Suppressor macrophage treated with lipopolysaccharide for 4 hours (primary cell): ENCODE measurements at regions not wholly inside any gene's neighbourhood (a gene's known extent, or its start where the extent isn't known, plus 50 kb on each side); places are given as distances from the start of the nearest gene placed in this dataset.

Experiments
- DNase-seq: peaks from one replicate; pipeline ENCODE4 v3.0.0-alpha.2; 2020

DNA sequence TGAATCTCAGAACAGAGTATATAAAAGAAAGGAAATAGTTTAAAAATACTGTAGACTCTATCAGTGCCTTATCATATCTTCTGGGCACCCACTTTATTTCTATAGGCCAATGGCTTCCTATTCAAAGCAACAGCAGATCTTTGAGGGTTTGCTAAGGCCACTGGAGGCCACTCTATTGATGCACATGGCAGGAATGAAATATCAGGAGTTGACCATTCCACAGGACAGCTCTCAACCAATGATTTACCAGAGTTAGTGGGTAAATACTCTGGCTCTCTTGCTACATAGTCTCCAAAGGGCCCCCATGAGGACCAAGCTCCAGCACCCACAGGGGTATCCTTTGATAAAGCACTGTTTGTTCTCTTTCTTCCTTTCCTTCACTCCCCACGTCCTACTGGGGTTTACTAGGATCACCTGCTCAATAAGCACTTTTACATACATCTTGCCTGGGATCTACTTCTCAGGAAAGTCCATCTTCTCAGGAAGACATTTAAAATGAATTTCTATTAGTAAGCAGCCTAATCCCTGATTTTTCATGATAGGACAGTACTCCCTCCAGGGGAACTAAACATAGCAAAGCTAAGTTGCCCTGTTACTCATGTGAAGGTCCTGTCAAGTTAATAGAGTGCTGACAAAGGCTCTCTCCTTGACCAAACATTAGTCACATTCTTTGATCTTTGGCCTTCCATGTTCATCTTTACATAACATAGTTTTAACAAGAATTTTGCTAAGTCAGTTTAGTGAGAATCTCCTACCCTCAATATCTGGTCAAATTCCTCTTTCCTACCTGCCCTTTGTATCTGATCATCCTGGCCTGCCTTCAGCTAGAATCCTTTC, 459.7 kb downstream of the GRXCR1 start:
- no peak for DNase-seq

- no peak for DNase-seq
These were observed 460.3 kb downstream of the GRXCR1 start for GRCh38 chr4:43352859-43353258.

DNA sequence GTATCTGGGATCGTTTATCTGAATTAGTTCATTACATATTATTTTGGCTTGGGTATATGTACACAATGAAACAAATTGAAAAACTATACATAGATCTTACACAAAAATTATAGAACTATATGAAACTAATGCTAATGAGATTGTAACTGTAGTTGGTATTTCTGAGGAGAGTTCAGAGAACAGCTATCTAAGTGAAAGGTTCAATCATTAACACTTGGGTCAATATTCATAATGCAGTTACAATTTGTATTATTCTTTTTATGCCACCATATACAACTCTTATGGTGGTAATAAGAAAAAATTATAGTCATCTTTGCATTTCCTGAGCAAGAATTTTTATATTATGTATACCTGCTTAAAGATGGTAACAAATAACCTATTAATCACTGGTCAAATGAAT, 461.0 kb downstream of the GRXCR1 start:
- DNase-seq: no peak

- no peak for DNase-seq
These were observed 464.3 kb downstream of the GRXCR1 start for GRCh38 chr4:43356786-43357185.

- no peak for DNase-seq
These were observed 464.9 kb downstream of the GRXCR1 start for GRCh38 chr4:43357252-43357974.

- no peak for DNase-seq
These were observed 467.8 kb downstream of the GRXCR1 start for GRCh38 chr4:43360296-43360695.

- no peak for DNase-seq
These were observed 470.5 kb downstream of the GRXCR1 start for GRCh38 chr4:43362875-43363636.

DNA sequence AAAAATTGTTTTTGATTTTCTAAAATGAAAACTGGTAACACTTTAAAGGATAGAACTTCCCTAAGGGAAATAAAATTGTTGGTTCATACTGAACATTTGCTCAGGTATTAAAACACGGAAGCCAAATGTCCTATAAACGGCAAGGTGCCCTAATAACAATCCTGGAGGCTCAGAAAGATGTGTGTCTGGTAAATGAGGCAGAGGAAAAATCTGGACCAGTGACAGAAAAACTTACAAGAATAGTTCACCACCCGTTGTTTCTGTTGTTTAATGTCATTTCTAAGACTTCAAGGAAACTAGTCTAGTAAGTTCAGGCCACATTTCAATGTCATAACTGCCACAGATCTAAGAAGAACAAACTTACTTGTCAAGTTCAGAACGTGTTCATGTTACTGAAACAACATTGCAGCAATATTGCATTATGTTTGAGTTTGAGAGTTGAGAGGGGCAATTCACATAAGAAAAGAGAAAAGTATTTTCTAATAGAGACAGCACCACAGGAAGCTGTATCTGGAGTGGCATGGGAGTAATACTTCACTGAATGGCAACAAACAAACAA, 476.6 kb downstream of the GRXCR1 start:
- no peak for DNase-seq

GRCh38 chr4:43373201-43373600, 480.7 kb downstream of the GRXCR1 start:
- no peak for DNase-seq

DNA sequence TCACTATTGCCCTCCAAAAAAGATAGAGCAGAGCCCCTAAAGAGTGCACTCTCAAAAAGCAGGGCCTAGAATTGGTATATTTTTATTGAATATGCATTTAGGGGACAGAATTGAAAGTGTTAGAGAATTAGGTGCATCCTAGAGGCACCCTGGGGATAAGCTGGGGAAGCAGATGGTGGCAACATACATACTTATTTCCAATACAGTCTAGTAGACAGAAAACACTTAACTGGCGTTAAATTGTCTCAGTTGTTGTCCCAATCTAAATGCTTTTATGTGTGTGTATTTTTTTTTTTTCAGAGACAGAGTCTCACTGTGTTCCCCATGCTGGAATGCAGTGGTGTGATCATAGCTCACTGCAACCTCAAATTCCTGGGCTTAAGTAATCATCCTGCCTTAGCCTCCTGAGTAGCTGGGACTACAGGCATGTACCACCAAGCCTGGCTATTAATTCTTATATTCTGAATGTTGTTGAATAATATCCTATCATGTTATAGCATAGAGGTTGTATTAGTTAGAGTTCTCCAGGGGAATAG, 481.8 kb downstream of the GRXCR1 start:
- DNase-seq: no peak

DNA sequence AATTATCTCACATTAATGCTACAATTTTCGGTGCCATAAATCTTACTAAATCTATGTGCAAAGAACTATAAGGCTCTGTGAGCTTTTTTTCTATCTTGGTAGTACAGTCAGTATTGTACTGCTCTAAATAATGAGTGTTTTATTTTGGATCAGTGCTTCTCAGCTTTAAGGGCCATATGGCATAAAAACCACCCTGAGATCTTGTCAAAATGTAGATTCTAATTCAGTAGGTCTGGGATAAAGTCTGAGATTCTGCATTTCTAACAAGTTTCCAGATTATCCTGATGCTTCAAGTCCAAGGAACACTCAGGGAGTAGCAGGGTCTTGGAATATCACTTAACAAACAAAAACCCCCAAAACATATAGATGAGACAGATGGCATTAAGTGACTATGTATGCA, 486.5 kb downstream of the GRXCR1 start:
- DNase-seq: no peak

DNA sequence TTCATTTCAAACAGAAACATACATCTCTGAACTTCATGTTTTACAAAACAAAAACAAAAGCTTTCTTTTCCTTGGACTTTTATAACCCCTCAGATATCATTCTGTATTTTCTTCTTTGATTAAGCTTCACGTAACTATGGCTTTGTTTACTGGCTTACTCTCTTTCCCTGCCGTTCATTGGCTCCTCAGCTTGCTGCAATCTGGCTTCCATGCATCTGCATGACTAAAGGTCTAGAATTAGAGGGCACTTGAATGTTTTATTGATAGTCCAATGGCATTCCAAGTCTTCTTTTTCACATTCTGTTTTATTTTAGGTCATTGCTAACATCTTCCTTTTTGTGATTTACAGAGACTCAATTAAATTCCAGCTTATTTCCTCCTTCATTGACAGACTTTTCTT, 487.6 kb downstream of the GRXCR1 start:
- no peak for DNase-seq

GRCh38 chr4:43391069-43391468, 498.6 kb downstream of the GRXCR1 start:
- DNase-seq: no peak

- DNase-seq: no peak
These were observed 502.5 kb downstream of the GRXCR1 start for GRCh38 chr4:43394976-43395375.

DNA sequence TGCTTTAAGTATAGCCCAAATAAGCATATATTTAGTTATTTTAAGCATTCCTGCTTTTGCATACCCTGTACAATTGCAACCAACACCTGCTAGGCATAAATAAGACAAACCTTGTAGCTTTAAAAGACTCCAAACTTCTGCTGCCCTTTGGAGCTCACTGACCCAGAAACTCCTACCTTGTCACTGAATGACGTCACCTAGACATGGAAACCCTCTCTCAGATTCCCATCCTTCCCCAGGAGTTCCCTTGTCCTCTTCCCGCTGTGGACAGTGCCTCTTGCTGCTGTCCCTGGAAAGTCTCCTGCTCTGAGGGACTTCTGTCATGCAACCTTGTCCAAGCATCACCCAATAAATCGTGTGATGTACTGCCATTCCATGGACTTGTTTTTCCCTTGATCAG, 507.2 kb downstream of the GRXCR1 start:
- DNase-seq: no peak

- DNase-seq: no peak
These were observed 509.9 kb downstream of the GRXCR1 start for GRCh38 chr4:43402393-43402792.

- DNase-seq: no peak
These were observed 518.1 kb downstream of the GRXCR1 start for GRCh38 chr4:43410636-43411035.

- DNase-seq: no peak
These were observed 518.7 kb downstream of the GRXCR1 start for GRCh38 chr4:43411226-43411625.

- no peak for DNase-seq
These were observed 530.8 kb downstream of the GRXCR1 start for GRCh38 chr4:43423276-43423675.

DNA sequence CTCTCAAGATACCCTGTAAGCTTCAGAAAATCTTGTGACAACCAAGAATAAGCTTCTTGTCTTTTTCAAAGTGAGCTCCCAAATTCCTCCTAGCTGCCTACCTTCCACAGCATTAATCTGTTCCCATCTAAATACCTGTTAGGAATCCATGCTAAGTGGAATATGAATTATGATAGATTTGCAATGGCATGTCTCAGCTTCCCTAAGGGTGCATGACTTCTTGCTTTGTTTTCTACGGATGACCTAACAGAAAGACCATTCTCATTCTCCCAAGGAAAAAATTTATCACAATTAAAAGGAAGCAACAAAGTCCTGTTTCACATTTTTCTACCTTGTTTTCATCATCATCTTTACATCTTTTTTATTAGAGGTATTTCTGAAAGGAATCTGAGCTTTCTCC, 532.7 kb downstream of the GRXCR1 start:
- no peak for DNase-seq

DNA sequence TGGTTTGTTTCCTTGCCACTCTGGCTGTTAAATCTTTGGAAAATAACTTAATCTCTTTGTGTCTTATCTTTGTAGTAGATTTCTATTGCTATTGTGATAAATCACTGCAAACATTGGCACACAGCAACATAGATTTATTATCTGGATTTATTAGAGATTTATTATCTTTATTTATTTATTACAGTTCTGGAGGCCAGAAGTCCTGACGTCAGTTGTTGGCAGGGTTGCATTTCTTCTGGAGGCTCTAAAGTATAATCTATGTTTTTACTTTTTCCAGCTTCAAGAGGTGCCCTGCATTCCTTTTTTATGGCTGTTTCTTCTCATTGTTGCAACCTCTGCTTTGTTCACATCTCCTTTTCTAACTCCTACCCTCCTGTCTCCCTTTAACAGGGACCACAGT, 542.8 kb downstream of the GRXCR1 start:
- no peak for DNase-seq

DNA sequence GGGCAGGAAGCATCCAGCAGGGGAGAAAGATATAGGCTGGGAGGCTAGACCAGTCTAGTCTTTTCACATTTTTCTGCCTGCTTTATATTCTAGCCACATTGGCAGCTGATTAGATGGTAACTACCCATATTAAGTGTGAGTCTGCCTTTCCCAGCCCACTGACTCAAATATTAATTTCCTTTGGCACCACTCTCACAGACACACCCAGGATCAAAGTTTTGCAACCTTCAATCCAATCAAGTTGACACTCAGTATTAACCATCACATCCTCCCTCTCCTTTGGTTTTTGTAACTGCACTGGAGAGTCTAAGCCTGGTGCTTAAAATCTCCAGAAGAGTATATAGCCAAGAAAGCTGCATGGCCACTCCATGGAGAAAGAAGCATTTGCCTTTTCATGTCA, 560.4 kb downstream of the GRXCR1 start:
- no peak for DNase-seq

DNA sequence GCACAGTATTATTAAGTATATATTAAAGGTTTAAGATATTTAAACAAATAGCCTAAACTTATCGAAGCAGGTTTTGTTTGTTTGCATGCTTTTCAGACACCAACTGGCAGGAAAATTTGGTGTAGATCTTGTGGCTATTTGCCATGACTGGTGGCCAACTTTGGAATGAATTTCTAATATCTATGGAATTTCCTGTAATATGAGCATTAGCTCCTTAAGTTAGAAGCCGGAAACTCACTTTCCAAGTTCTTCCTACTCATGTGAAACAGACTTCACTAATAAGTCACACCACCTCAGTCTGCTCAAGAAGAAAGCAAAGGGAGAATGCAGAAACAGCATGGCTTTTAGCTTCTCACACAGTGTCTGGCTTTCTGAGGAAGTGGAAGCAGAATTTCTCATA, 563.9 kb downstream of the GRXCR1 start:
- no peak for DNase-seq
